ELF-1 (cell line): ENCODE measurements at regions not wholly inside any gene's neighbourhood (a gene's known extent, or its start where the extent isn't known, plus 50 kb on each side); places are given as distances from the start of the nearest gene placed in this dataset.

Source experiments
- DNase-seq: peaks from one replicate; pipeline ENCODE4 v3.0.0-alpha.2; 2016; ENCODE audit warnings: low read depth, low spot score

DNA sequence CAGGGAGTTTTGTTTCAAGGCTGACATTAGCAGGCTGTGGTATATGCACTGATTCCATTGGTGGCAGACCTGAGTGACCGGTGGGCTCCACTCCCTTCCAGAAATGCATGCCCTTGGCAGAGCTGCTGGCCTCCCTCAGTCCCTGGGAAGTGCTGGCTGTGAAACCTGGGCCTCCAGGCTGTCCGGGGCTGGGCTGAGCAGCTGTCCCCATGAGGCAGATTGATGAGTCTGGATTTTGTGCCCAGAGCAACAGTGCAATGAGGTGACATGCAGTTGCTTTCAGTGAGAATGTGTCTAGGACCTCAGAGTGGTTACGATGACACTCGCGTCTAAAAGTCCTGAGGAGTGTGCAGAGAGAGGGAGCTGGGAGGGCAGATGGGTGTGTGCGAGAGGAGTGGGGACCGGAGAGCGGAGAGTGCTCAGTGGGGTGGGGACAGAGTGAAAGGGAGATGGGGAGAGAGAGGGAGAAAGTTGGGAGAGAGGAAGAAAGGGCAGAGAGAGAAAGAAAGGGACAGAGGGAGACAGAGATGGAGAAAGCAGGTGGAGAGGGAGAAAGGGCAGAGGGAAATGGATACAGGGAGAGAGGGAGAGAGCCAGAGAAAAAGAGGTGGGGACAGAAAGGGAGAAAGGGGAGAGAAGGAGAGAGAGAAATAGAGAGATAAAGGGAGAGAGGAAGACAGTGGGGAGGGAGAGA is 978.3 kb downstream of the BRD1 start:
- DNase-seq: peak; percentile 57

DNA sequence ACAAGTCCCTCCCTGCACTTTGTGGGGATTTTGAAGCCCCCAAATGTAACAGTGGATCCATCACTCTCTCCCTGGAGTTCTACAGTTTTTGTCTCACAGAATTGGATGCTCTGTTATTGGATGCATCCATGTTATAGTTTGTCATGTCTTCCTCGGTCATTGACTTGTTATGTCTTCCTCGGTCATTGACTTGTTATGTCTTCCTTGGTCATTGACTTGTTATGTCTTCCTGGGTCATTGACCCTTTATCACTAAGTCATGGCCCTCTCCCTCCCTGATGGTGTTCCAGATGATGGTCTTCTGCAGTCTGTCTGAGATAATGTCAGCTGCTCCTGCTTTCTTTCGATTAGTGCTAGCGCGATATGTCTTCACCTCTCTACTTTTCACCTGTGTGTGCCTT is 981.5 kb downstream of the BRD1 start:
- DNase-seq: no peak

DNA sequence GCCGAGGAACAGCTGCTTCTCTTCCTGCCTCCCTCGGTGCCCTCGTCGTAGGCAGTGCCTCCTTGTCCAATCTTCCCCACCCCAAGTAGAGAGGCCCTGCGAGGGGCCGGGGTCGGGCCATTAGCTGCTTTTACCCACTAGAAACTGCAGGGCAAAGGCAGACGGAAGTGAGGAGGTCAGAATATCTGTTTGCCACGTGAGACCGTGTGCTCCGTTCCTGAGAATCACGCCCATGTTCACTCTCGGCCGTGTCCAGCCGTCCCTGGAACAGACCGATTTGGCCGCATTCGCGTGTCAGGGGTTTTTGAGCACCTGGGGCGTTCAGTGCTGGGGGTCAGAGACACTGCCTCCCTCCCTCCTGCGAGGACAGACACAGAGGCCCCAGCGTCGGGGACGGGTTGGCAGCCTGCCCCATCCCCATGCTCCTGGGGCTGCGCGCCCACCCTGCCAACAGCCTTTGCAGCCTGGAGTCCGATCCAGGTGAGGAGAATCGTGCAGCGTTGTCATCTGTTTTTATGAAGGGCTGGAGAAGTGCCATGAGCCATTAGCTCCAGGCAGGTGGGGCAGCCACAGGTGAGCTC is 982.2 kb downstream of the BRD1 start:
- no peak for DNase-seq

DNA sequence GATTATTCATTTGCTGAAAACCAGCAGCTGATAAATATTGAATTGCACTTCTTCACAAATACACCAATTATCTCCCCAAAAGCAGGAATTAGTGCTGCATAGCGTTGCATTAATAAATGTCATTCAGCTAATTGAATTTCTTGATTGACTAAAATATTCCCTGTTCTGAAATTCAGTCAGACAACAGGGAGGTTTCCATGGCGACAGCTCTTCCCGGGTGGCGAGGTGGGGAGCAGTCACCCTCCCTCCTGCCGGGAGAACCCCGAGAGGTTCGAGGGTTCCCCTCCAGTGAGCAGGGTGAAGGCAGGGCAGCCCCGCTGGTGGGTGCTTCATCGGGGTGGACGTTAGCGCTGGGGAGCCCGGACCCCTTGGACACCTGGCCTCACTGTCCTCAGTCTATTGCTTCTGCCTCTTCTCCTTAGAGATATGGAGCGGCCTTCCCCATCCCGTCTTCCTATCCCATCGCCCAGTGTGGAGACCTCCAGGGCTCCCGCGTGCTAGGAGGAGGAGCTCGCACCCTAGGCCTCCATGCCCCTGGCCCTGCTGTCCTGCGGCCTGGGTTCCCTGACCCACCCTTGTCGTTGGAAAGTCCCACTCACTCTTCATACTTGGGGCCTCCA is 983.5 kb downstream of the BRD1 start:
- no peak for DNase-seq

DNA sequence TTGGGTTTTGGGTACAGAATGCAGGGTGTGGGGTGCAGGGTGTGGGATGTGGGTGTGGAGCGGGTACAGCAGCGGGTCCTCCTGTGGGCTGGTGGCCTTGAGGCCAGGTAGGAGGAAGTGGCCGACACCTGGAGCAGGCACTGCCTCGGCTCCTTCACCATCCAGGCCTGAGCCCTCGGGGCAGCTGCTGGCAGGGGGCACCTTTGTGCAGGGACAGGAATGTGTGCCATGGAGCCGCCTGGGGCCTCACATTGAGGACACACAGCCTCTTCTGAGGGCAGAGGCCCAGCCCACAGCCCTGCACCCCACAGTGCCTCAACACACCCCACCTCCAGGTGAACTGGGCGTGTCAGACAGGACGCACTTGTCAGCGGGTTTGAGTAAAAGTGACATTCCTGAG is 984.0 kb downstream of the BRD1 start:
- peak; percentile 78 for DNase-seq

DNA sequence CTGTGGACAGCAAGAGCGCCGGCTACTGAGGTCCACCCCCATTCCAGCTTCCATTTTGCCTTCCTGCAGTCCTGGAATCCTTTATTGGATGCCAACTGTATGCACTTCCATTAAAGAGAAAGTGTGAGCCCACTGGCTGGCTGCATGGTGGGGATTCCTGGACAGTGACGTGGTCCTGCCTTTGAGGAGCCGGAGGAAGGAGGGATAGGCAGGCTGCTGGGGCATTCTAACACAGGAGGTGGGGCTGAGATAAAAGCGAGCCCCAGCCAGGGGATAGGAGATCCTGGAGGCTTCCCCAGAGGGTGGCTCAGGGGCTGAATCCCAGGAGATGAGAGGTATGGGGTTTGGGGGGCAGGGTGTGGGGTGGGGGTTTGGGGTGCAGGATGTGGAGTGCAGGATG is 984.7 kb downstream of the BRD1 start:
- peak; percentile 75 for DNase-seq

DNA sequence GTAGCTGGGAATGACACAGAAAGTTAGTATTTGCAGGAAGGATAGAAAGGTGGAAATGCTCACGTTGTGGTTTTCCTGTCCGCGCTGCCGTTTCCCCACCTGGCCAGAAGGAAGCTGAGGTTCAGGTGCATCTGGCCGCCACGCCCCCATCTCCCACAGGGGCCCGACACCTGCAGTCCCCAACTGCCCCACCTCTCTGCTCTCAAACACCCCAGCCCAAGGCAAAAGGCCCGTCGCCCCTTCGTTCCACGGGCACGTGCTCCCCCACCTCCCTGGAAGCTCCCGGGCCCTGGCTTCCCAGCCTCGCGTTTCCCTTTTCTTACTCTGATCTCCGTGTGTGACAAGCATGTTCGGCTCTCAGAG is 985.1 kb downstream of the BRD1 start:
- DNase-seq: no peak

DNA sequence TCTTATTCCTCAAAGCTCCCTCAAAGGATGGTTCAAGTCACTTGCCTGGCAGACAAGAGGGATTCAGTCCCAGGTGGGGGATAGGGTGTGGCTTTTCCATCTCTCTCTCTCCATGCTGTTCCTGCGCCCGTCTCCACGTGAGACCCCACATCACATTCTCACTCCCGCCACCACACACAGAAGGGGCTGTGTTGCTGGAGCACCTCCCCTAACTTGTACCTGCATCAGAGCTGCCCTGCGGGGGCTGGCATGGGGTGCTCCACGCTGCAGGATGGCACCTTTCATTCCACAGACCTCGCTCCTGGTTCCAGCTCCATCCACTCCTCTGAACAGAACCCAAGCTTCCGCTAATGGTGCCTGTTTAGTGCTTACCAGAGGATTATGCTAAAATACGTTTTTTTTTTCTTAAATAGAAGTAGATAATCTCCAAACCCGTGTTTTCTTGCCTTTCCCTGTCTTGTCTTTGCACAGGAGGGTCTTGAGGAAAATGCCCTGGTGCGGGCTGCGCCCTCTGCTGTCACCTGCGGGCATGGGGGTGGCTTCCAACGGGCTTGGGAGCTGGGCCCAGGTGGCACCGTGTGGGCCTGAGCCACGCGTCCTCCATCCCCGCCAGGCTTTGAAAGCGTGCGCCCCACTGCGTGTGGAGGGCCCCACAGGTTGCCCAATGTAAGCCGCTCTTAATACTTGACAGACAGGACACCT is 985.6 kb downstream of the BRD1 start:
- no peak for DNase-seq

DNA sequence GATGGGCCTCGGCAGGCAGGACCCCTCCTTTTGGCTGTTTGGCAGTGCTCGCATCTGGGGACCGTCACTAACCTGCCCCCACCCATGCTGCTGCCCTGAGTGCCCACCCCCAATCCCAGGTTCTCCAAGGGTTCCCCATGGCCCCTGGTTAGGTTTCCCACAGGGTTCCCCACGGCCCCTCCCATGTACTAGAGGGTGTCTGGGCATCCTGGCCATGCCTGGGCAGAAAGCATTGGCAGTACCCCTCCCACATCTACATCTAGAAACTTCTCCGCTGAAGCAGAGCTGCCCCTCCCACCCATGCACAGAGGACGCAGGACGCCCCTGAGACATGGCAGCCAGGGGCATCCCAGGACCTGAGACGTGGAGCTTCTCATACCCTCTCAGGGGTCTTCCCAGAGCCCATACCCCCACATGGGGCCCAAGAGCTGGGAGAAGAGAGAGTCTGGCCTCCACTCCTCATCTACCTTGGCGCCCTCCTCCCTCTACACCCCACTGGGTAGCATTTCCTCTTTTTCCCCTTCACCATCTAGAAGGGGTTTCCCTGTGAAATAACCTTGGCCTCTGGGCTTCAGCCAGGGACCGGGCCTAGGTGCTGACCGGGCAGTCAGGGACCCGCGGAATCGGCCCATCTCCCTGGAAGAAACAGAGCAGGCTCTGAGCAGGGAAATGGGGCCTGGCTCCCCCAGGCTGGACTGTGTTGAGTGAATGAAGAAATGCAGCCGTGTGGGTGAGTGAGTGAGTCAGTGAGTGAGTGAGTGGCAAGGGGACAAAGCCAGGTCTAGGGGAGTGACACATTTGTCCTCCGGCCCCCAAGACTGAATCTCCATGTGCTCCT is 987.3 kb downstream of the BRD1 start:
- DNase-seq: no peak

DNA sequence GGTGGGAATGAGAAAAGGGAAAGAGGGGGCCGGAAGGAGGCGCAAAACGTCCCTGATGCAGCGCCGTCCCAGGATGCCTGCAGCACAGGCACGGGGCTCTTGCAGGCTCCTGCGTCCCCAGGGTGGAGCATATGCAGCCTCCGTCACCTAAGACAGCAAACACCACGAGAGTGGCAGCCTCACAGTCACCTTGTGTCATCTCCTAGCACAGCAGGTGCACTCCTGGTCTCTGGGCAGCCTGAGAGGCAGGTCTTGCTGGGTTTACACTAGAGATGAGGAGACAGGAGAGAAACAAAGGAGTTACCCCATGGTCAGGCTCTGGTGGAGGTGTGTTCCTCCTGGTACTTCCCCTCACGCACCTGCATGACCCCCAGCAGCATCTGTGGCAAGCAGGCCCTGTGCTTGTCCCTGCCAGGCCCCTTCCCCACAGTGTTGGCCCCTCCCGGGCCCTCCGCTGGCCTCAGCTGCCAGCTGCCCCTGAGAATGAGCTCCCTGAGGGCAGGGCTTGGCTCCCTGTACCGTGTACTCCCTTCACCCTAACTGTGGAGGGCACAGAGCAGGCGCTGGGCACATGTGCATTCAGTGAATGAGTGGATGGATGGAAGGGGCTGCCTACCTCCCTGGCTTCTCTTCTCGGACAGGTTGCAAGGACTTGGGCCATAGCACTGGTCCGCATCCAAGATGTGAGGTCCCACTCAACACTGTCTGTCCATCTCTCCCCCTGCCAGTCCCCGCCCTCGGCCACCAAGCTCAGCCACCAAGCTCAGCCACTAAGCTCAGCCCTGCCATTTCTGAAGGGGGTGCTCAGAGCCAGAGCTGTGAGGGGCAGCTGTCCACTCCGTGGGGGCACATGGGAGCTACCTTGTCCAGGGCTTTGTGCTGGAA is 988.6 kb downstream of the BRD1 start:
- DNase-seq: no peak

DNA sequence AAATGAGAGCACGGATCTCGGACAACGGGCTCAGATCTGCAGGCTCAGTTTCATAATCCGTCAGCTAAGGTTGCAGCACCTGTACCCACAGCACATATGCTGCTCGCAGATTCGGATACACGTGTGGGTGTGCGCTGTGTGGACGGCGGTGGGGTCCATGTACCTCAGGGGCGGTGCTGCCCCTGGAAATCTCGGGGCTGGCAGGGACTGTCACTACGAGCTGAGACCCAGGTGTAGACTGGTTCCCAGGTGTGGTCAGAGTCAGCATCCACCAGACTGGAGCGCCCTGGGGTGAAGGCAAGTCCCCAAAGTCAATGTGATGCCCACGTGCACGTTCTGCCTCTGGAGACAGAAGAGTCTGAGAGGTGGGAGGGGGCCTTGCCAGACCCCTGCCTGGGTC is 989.3 kb downstream of the BRD1 start:
- no peak for DNase-seq

DNA sequence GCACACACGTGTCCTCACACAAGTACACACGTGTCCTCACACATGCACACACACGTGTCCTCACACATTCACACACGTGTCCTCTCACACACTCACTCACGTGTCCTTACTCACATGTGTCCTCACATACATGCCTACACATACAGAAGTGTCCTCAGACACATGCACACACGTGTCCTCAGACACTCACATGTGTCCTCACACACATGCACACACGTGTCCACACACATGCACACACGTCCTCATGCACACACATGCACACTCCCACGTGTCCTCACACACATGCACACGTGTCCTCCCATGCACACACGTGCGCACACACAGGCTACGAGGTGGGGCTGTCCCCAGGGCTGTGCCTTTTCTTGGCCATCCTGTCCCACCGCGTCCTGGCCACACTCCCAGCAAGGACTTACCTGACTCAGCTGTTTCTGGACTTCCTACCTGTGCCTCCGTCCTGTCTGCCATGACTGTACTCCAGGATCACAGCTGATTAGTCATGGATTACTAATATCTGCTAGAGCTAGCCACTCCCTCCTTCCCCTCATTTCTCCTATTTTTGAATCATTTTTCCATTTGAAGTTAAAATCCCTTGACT is 990.2 kb downstream of the BRD1 start:
- no peak for DNase-seq

DNA sequence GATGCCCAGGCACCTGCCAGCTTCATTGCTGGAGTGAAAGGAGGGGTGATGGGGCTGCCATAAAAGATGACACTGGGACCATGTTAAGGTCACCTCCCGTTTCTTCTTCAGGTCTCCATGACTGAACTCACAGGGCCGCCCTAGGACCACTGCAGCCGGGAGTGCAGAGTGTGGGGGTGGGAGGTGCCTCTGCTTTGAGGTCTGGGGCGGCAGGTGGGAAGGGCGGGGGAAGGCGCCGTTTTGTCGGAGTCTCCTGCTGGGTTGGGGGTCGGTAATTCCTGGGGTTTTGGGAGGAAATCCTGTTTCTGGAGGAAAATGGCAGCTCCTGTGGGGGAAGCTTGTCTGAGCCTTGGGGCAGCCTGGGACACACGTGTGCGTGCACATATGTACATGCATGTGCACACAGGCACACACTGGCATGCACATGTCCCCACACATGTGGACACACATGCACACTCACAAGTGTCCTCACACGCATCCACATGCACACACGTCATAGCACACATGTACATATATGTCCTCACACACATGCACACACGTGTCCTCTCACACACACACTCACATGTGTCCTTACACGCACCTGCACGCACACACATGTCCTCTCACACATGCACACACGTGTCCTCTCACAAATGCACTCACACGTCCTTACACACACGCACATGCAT is 990.9 kb downstream of the BRD1 start:
- no peak for DNase-seq

DNA sequence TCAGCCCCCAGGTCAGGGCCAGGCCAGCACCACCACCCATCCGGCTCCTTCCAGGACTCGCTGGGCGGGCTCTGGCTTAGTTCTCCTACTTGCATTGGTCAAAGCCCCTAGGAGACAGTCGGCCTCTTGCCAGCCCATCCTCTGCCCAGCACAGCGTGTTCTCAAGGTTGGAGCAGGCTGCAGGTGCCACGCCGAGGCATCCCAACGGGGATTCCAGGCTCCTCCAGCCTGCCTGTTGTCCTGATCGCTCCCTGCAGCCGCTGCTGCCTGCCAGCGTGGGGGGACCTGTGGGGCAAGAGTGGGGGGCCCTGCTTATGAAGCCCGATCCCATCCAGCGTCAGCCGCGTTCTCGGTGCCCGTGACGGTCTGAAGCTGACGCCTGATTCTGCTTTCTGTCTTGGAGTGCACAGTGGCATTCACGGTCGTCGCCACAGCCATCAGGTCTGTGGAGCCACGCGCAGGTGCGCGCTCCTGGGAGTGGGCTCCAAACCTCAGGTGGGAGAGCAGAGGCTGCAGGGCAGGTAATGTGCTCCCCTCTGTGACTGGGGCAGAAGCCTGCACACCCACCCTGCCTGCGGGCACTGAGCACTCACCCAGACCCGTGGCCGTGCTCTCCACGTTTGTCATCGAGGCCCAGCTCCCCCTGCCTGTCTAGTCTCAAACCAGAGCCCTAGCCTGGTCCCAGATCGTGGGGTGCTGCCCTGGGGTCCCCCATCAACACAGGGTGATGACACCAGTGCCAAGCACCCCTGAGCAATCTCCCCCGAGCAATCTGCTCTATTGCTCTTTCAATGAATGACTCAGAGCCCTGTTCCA is 991.6 kb downstream of the BRD1 start:
- DNase-seq: no peak

DNA sequence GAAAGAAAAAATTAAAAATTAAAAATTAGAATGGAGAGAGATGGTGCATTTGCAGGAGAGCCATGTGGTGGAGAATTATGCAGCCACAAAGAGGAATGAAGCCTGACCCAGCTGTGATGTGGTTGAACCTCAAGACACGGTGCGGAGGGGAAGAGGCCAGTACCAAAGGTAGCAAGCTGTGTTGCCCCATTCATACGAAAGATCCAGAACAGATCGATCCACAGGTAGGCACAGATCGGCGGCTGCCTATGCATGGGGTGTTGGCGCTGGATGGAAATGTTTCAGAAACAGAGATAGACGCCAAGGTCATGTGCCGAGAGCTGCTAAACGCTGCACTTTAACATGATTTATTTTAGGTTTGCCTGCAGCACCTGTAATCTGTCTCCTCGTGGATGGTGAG is 992.3 kb downstream of the BRD1 start:
- no peak for DNase-seq

DNA sequence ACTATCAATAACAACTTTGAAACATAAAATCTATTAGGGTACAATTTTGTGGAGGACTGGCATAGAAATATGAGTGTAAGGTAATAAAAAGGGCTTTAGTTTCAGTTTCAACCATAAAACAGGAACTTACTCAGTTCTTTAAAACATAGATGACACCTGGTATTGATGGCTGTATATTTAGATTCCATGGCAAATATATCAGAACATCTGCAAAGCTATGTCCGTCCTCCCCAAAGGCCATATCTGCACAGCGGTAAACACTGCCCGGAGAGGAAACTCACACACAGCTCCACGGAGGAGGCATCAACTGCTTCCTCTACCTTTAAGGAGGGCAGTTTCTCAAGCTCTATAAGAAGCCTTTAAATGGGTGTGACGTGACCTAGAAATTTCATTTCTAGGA is 993.3 kb downstream of the BRD1 start:
- no peak for DNase-seq

DNA sequence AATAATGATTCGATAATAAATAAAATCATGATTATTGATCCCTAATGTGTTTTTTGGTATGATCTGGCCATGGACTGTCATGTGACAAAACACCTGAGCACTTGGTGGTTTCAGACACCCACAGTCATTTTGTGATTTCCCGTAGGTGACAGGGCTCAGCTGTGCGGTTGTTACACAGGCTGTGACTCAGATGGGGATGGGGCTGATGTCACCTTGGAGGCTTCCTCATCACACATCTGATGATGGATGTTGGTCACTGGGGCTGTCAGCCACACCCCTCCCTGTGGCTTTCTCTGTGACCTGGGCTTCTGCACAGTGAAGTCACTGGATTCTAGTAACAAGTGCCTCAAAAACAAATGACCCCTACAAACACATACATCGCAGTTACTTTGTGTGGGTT is 995.1 kb downstream of the BRD1 start:
- no peak for DNase-seq

DNA sequence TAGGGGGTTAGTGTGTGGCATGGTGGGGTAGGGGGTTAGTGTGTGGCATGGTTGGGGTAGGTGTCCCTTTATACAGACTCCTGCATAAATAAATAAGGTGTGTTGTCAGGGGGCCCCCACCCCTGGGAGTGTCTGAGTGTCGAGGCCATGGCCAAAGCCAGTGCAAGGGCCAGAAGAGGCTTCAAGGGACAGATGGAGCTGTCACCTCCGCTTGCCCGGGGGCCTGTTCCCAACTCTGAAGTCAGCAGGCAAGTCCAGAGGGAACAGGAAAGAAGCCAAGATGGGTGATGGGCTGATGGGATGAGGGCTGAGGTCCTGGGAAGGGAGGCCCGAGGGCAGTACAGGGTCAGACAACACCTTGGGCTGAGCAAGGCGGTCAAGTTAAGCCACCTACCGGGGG is 997.8 kb downstream of the BRD1 start:
- DNase-seq: no peak

DNA sequence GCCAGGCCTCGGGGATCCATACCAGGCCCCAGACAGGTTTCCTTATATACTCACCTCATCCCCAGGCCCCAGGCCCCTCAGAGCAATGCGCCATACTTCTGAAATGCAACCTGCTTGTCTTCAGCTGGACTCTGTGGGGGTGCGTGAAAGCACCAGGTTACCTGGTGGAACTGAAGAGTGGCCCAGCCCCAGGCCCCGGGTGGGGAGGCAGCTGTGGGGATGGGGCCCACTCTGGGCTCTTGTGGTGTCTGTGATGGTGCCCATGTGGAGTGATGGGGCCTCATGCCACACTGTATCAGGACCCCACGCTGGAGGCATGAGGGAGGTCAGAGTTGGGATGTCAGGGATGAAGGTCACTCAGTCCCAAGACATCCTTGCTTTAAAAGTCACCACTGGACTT is 999.0 kb downstream of the BRD1 start:
- DNase-seq: no peak
